ENCODE measurements at regions not wholly inside any gene's neighbourhood (a gene's known extent, or its start where the extent isn't known, plus 50 kb on each side); places are given as distances from the start of the nearest gene placed in this dataset.

DNA sequence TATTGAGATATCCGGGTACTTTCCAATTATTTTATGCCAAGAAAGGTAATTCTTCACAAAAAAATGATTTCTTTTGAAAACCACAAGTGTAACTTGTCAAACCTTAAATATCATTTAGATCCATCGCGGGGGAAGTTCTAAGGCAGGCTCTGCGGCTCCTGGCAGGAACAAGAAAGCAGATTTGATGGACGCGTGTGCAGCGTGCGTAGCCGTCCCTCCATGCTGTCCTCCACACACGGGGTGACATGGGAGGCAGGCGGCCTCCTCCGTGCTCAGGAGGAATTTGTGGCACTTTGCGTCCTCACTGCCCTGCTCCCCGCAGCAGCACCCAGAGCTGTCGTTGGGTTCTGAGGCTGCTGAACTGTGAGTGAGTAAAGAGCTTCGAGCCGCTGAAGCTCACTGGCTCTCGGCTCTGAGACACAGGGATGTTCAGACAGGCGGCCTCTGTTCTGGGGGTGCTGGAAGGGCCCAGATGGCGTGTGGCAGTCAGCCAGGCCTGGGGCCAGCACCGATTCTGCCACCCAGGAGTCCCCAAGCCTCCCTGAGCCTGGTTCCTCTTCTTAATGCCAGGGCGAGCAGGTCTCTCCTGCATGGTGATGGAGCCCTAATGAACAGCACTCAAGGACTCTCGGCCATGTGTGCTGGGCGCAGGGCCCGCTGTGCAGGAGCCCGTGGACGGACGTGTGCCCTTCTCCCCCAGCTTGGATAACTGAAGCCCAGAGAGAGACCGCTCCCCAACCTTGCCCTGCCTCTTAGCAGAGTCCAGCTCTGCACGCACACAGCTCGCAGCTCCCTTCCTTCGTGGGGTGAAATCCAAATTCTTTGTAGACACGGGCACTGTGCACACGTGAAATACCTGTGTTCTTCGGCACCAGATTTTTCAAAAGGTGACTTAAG is 185.4 kb upstream of the SHH start:
- no peak for TF ChIP-seq CTCF (IDR thresholded peaks at IDR 0.05; ENCODE audit: low read depth, low read length)
- H3K27ac ChIP-seq, result no peak overlapping the region
- H3K4me3 ChIP-seq (ENCODE audit: low read depth, low read length), result no peak overlapping the region
- peaks cover 90% of the 10 kb centered on the region for H3K27me3 ChIP-seq (ENCODE audit: insufficient read depth, low read depth, severe bottlenecking)
- peaks cover 3% of the 10 kb centered on the region for H3K9me3 ChIP-seq (ENCODE audit: severe bottlenecking)
- H3K36me3 ChIP-seq, result no peaks in the 10 kb centered on the region
- DNase-seq, result no peak

- TF ChIP-seq CTCF (IDR thresholded peaks at IDR 0.05; ENCODE audit: low read depth, low read length), result no peak
- Histone ChIP-seq H3K27ac (no peak overlapping the region), H3K27me3 (ENCODE audit: insufficient read depth, low read depth, severe bottlenecking) (peaks cover 90% of the 10 kb centered on the region)
Observed at GRCh38 chr7:155996718-155997280, 184.5 kb upstream of the SHH start.

GRCh38 chr7:155995183-155995612 is 182.9 kb upstream of the SHH start:
- H3K36me3 ChIP-seq, result no peaks in the 10 kb centered on the region
- H3K27me3 ChIP-seq (ENCODE audit: insufficient read depth, low read depth, severe bottlenecking), result peaks cover 85% of the 10 kb centered on the region
- no peak overlapping the region for H3K4me3 ChIP-seq (ENCODE audit: low read depth, low read length)
- no peaks in the 10 kb centered on the region for H3K9me3 ChIP-seq (ENCODE audit: severe bottlenecking)
- TF ChIP-seq CTCF (IDR thresholded peaks at IDR 0.05; ENCODE audit: low read depth, low read length), result no peak
- no peak for DNase-seq
- H3K27ac ChIP-seq, result no peak overlapping the region

More at GRCh38 chr7:155996718-155997280, 184.5 kb upstream of the SHH start:
- Histone ChIP-seq H3K36me3 (no peaks in the 10 kb centered on the region), H3K9me3 (ENCODE audit: severe bottlenecking) (peaks cover 3% of the 10 kb centered on the region), H3K4me3 (ENCODE audit: low read depth, low read length) (no peak overlapping the region)
- DNase-seq, result no peak

DNA sequence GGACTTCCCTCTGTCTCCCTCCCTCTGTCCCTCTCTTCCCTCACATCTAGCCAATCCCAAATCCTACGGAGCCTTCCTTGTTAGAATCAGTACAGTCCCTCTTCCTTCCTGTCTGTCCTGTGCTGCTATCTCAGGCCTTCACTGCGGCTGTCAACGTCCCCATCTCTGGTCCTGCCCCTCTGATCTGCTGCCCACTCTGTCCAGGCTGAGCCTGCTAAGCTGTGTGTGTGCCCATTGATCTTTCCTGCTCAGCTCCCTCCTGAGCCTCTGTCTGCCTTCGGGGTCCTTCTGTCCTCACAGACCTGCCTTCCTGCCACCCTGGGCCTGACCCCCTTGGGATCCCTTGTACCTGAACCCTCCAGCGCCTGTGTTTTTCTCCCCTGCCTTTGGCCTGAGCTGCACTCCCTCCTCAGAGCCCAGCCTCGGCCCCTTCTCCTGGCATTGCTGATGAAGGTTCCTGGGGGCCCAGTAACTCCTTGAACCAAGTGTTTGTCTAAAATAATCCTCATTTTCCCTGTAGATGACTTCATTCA is 182.1 kb upstream of the SHH start:
- Histone ChIP-seq H3K4me3 (ENCODE audit: low read depth, low read length) (no peak overlapping the region), H3K9me3 (ENCODE audit: severe bottlenecking) (no peaks in the 10 kb centered on the region), H3K27ac (no peak overlapping the region), H3K27me3 (ENCODE audit: insufficient read depth, low read depth, severe bottlenecking) (peaks cover 79% of the 10 kb centered on the region), H3K36me3 (no peaks in the 10 kb centered on the region)
- TF ChIP-seq CTCF (IDR thresholded peaks at IDR 0.05; ENCODE audit: low read depth, low read length), result no peak
- DNase-seq, result no peak

DNA sequence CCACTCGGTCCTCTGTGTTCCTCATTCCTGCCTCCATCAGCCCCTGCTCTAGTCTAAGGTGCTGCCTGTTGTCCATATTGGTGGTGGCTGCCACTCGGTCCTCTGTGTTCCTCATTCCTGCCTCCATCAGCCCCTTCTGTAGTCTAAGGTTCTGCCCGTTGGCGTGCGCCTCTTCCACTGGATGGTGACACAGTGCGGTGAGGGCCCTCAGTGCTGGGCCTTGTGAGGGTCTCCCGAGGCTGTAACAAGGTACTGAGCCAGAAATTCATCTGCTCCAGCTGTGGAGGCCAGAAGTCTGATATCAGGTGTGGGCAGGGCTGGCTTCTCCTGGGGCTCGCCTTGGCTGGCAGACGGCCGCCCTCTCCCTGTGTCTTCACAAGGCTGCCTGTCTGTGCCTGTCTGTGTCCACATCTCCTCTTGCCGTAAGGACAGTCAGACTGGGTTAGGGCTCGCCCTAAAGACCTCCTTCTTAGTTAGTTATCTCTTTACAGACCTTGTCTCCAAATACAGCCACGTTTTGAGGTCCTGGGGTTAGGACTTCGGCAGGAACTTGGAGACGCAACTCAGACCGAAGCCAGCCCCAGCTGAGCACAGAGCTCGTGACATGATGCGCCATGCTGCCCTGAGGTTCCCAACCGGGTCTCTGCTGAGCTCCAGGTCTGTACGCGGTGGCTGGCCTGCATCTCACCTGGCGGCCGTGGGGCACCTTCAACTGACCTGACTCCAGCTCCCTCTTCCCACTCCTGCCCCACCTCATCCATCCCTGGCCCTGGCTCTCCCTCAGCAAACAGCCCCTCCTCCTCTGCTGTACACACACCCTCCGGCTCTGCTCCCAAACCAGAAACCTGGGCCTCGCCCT is 181.4 kb upstream of the SHH start:
- Histone ChIP-seq H3K27me3 (ENCODE audit: insufficient read depth, low read depth, severe bottlenecking) (peaks cover 76% of the 10 kb centered on the region), H3K9me3 (ENCODE audit: severe bottlenecking) (no peaks in the 10 kb centered on the region), H3K36me3 (no peaks in the 10 kb centered on the region), H3K4me3 (ENCODE audit: low read depth, low read length) (no peak overlapping the region), H3K27ac (no peak overlapping the region)
- no peak for DNase-seq
- no peak for TF ChIP-seq CTCF (IDR thresholded peaks at IDR 0.05; ENCODE audit: low read depth, low read length)
